Fibroblast of mammary gland (primary cell): ENCODE measurements at regions not wholly inside any gene's neighbourhood (a gene's known extent, or its start where the extent isn't known, plus 50 kb on each side); places are given as distances from the start of the nearest gene placed in this dataset.

Experiments used
- DNase-seq: peaks from one replicate; pipeline ENCODE4 v3.0.0-alpha.2; 2010; ENCODE audit warnings: low read depth
- H3K4me3 ChIP-seq: 2 replicates; pipeline ENCODE4 v1.5.1; 2011; ENCODE audit warnings: low read depth, mild to moderate bottlenecking, low read length, moderate library complexity; ENCODE audit not compliant: control insufficient read depth
- CTCF ChIP-seq: conservative IDR thresholded peaks from 2 replicates; pipeline ENCODE4 v1.5.1; 2011; ENCODE audit warnings: low read depth, low read length, inconsistent platforms; ENCODE audit not compliant: control insufficient read depth, insufficient read depth

GRCh38 chr6:4303638-4304037, 168.3 kb upstream of the ECI2 start:
- DNase-seq, result no peak
- no peak overlapping the region for H3K4me3 ChIP-seq
- TF ChIP-seq CTCF, result no peak

GRCh38 chr6:4302524-4302923, 167.1 kb upstream of the ECI2 start:
- DNase-seq, result no peak
- H3K4me3 ChIP-seq, result no peak overlapping the region
- TF ChIP-seq CTCF, result no peak

DNA sequence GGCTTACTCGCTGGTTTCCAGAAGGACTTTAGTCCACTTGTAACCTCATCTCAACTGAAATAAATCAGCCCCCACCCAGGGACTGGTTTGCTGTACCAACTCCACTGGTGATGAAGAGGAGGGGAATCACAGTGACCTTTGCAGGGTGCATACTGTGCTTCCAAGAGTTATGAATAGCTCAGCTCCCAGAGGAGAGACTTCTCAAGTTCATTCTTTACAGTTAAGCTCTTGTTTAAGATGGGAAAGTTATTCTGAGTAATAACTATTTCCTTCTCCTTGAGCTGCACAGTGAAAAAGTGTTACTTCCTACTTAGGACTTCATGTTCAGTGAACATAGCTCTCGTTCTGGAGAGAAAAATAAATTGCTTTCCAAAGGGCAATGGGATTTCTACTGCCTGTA, 166.5 kb upstream of the ECI2 start:
- DNase-seq, result no peak
- no peak overlapping the region for H3K4me3 ChIP-seq
- no peak for TF ChIP-seq CTCF

DNA sequence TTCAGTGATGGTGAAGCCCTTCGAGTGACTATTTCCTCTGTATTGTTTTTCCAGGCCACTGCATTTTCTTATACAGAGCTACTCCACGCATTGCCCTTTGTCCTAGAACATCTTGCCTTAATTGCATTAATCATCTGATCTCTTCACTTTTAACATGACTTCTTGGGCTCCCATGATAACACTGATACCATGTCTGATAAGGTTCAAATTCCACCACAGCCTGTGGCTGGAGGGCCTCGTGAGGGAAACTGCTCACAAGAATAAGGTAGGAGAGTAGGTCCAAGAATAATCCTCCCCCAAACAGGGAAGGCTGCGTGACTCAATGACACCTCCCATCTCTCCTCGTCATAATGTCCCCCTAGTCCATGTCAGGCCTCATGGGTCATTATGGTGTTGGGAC, 165.5 kb upstream of the ECI2 start:
- H3K4me3 ChIP-seq, result no peak overlapping the region
- no peak for TF ChIP-seq CTCF
- DNase-seq, result no peak

GRCh38 chr6:4299476-4299875, 164.1 kb upstream of the ECI2 start:
- no peak for TF ChIP-seq CTCF
- no peak for DNase-seq
- no peak overlapping the region for H3K4me3 ChIP-seq

DNA sequence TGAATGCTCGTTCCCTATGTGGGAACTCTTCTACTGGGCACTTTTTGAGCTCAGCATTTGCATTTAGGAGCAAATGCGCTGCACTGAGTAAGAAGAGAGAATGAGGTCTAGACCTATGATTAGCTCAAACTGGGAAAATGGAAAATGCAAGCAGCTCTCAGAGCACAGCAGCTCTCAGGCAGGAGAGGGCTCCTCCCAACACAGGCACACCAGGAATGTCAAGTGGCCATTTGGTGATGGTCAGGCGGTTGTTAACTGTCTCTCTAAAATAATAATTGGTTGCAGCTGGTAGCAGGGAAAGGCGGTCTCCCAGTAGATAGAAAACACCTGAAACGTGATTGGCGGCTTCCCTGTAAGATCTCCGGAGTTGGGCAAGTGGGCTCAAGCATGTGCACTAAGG, 162.0 kb upstream of the ECI2 start:
- no peak overlapping the region for H3K4me3 ChIP-seq
- no peak for DNase-seq

More for the DNA sequence above, 162.0 kb upstream of the ECI2 start:
- TF ChIP-seq CTCF, result no peak
